SK-N-MC (cell line): ENCODE measurements at regions not wholly inside any gene's neighbourhood (a gene's known extent, or its start where the extent isn't known, plus 50 kb on each side); places are given as distances from the start of the nearest gene placed in this dataset.

ENCODE experiments used
- EZH2 ChIP-seq: fragments of 200-600 bp; sonication (generic); IDR thresholded peaks from one replicate; pipeline ENCODE4 v1.6.1; 2017; ENCODE audit warnings: antibody characterized with exemption
- FOXP2 ChIP-seq: optimal IDR thresholded peaks from 2 replicates; pipeline ENCODE3; 2011; ENCODE audit warnings: mild to moderate bottlenecking, moderate library complexity; ENCODE audit not compliant: insufficient read depth; ENCODE audit errors: extremely low read length, control extremely low read depth
- POLR2AphosphoS5 ChIP-seq: IDR thresholded peaks from 2 replicates; pipeline ENCODE4 v1.6.1; 2012; ENCODE audit warnings: mild to moderate bottlenecking, low read depth, low read length, borderline replicate concordance

- TF ChIP-seq EZH2 (no peak), POLR2AphosphoS5 (no peak), FOXP2 (no peak)
Measured at GRCh38 chr9:115598751-115599150, 480.8 kb upstream of the TNC start.
